Endodermal cell (in vitro differentiated cells): ENCODE measurements at regions not wholly inside any gene's neighbourhood (a gene's known extent, or its start where the extent isn't known, plus 50 kb on each side); places are given as distances from the start of the nearest gene placed in this dataset.

Experiments
- DNase-seq: peaks from one replicate; pipeline ENCODE4 v3.0.0-alpha.2; 2017
- H3K27ac ChIP-seq: 2 replicates; pipeline ENCODE4 v1.5.1; 2013; ENCODE audit warnings: mild to moderate bottlenecking, low read depth, low read length, moderate library complexity
- H3K27me3 ChIP-seq: 2 replicates; pipeline ENCODE4 v1.6.1; 2013; ENCODE audit warnings: mild to moderate bottlenecking, low read length, moderate library complexity; ENCODE audit not compliant: insufficient read depth, control insufficient read depth, poor library complexity, severe bottlenecking
- H3K36me3 ChIP-seq: 2 replicates; pipeline ENCODE4 v1.7.0; 2013; ENCODE audit warnings: mild to moderate bottlenecking, low read length, moderate library complexity; ENCODE audit not compliant: control insufficient read depth, insufficient read depth
- H3K4me1 ChIP-seq: one replicate; pipeline ENCODE4 v1.7.0; 2013; ENCODE audit warnings: low read length; ENCODE audit not compliant: control insufficient read depth, insufficient read depth
- H3K4me3 ChIP-seq: 2 replicates; pipeline ENCODE4 v1.5.1; 2013; ENCODE audit warnings: mild to moderate bottlenecking, low read length, moderate library complexity
- H3K9ac ChIP-seq: 2 replicates; pipeline ENCODE4 v1.6.1; 2013; ENCODE audit warnings: mild to moderate bottlenecking, low read length, moderate library complexity; ENCODE audit not compliant: poor library complexity, severe bottlenecking; ENCODE audit errors: extremely low read depth
- H3K9me3 ChIP-seq: 2 replicates; pipeline ENCODE4 v1.6.1; 2013; ENCODE audit warnings: mild to moderate bottlenecking, low read length, moderate library complexity; ENCODE audit not compliant: control insufficient read depth
- H3K27ac Mint-ChIP-seq: 2 replicates; pipeline ENCODE4 v1.8.0; 2020; ENCODE audit warnings: mixed read lengths
- H3K27me3 Mint-ChIP-seq: 2 replicates; pipeline ENCODE4 v1.8.0; 2021; ENCODE audit warnings: mild to moderate bottlenecking, mixed read lengths; ENCODE audit not compliant: insufficient read depth
- H3K36me3 Mint-ChIP-seq: 2 replicates; pipeline ENCODE4 v1.8.0; 2020; ENCODE audit warnings: low read depth, mixed read lengths
- H3K4me1 Mint-ChIP-seq: 2 replicates; pipeline ENCODE4 v1.8.0; 2020; ENCODE audit warnings: mixed read lengths
- H3K4me3 Mint-ChIP-seq: 2 replicates; pipeline ENCODE4 v1.8.0; 2020; ENCODE audit warnings: mild to moderate bottlenecking, moderate library complexity, mixed read lengths
- H3K9me3 Mint-ChIP-seq: 2 replicates; pipeline ENCODE4 v1.8.0; 2020; ENCODE audit warnings: mild to moderate bottlenecking, mixed read lengths
- CTCF ChIP-seq: fragments of 200-600 bp; sonication (generic); conservative IDR thresholded peaks from 2 replicates; pipeline ENCODE4 v1.5.0; 2021; ENCODE audit warnings: antibody characterized with exemption, mild to moderate bottlenecking
- WGBS, 2 experiments: methylation state at CpG; one replicate each; pipeline versions ENCODE4 v1.1.5 to v1.1.7; 2013; ENCODE audit warnings: missing lambda C conversion rate in 2 of 2, mixed read lengths in 1 of 2; ENCODE audit not compliant: insufficient coverage in 1 of 2, insufficient read length in 1 of 2; 5-methylcytosine and 5-hydroxymethylcytosine counted together

DNA sequence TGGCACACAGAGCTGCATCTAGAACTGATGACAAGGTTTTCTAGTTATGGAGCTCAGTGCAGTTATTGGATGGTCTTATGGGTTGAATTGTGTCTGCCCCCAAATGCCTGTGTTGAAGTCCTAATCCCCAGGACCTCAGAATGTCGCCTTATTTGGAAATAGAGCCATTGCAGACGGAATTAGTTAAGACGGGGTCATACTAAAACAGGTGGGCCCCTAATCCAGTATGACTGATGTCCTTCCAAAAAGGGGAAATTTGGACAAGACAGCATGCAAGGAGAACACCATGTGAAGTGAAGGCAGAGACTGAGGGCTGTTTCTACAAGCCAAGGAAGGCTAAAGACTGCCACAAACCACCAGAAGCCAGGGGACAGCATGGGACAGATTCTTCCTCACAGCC is 148.7 kb downstream of the KCTD12 start:
- Histone ChIP-seq H3K27me3 (no peaks in the 10 kb centered on the region), H3K27ac (no peak overlapping the region), H3K9me3 (no peaks in the 10 kb centered on the region), H3K36me3 (no peaks in the 10 kb centered on the region), H3K9ac (no peak overlapping the region), H3K4me1 (no peaks in the 10 kb centered on the region), H3K4me3 (no peak overlapping the region)
- TF ChIP-seq CTCF = no peak
- Mint-ChIP-seq H3K9me3 (no peaks in the 10 kb centered on the region), H3K27ac (no peak overlapping the region), H3K36me3 (no peaks in the 10 kb centered on the region), H3K27me3 (no peaks in the 10 kb centered on the region), H3K4me1 (no peaks in the 10 kb centered on the region), H3K4me3 (no peak overlapping the region)
- no peak for DNase-seq
- WGBS, 2 experiments = 96 to 100% methylated on average over 3 of the region's 3 CpGs

- WGBS, 2 experiments = 87 to 93% methylated on average over 2 to 3 of the region's 3 CpGs
- Histone ChIP-seq H3K27me3 (no peaks in the 10 kb centered on the region), H3K27ac (no peak overlapping the region)
Observed at GRCh38 chr13:76735641-76736040, 150.6 kb downstream of the KCTD12 start.

DNA sequence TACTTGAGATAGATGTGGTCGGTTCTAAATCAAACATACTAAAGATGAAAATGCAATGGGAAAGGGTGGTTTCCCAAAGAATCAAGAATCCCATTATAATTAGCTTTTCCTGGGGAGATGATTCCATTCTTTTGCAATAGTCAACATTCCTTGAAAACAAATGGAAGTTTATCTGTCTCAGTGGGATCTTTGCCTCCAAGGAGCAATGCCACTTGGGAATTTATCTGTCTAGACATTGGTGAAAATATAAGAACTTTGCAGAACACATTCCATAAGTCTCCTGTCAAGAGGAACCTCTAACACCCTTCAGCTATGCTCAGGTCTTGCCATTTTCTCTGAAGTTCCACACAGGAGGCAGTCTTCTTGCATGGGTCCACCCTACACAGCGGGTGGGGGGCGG is 152.5 kb downstream of the KCTD12 start:
- DNase-seq = no peak
- H3K9ac ChIP-seq = no peak overlapping the region
- no peak for TF ChIP-seq CTCF
- H3K4me3 Mint-ChIP-seq = no peak overlapping the region
- H3K27ac ChIP-seq = no peak overlapping the region
- no peaks in the 10 kb centered on the region for H3K36me3 Mint-ChIP-seq
- WGBS, 2 experiments = 96% methylated on average over 3 of the region's 3 CpGs; no CpG with 5 or more reads in 1 of the 2 experiments
- peaks cover 4% of the 10 kb centered on the region for H3K4me1 ChIP-seq
- no peaks in the 10 kb centered on the region for H3K27me3 ChIP-seq
- peaks cover 4% of the 10 kb centered on the region for H3K9me3 Mint-ChIP-seq
- H3K4me3 ChIP-seq = no peak overlapping the region
- H3K36me3 ChIP-seq = no peaks in the 10 kb centered on the region
- H3K4me1 Mint-ChIP-seq = peaks cover 15% of the 10 kb centered on the region
- H3K27me3 Mint-ChIP-seq = no peaks in the 10 kb centered on the region
- peaks cover 2% of the 10 kb centered on the region for H3K9me3 ChIP-seq
- H3K27ac Mint-ChIP-seq = no peak overlapping the region

More at GRCh38 chr13:76735641-76736040, 150.6 kb downstream of the KCTD12 start:
- H3K27ac Mint-ChIP-seq = no peak overlapping the region
- Histone ChIP-seq H3K36me3 (no peaks in the 10 kb centered on the region), H3K9ac (no peak overlapping the region), H3K4me1 (no peaks in the 10 kb centered on the region), H3K4me3 (no peak overlapping the region), H3K9me3 (no peaks in the 10 kb centered on the region)
- H3K36me3 Mint-ChIP-seq = no peaks in the 10 kb centered on the region
- no peak overlapping the region for H3K4me3 Mint-ChIP-seq
- no peak for DNase-seq
- H3K4me1 Mint-ChIP-seq = peaks cover under 1% of the 10 kb centered on the region
- H3K9me3 Mint-ChIP-seq = no peaks in the 10 kb centered on the region
- no peaks in the 10 kb centered on the region for H3K27me3 Mint-ChIP-seq
- no peak for TF ChIP-seq CTCF
